ENCODE measurements at regions not wholly inside any gene's neighbourhood (a gene's known extent, or its start where the extent isn't known, plus 50 kb on each side); places are given as distances from the start of the nearest gene placed in this dataset.

- ATAC-seq, result no peak
- intact Hi-C loops (cut with DNase I), result no loop called here
- DNase-seq, result no peak
- Histone ChIP-seq H3K27ac (no peak overlapping the region), H3K4me1 (no peaks in the 10 kb centered on the region), H3K36me3 (no peaks in the 10 kb centered on the region), H3K4me3 (no peak overlapping the region), H3K9me3 (no peaks in the 10 kb centered on the region), H3K27me3 (no peaks in the 10 kb centered on the region)
- FAIRE-seq, result no peak
- TF ChIP-seq CTCF (IDR thresholded peaks at IDR 0.05), result no peak
Observed at GRCh38 chr13:63481334-63481733, 2065.7 kb upstream of the PCDH20 start.

- Histone ChIP-seq H3K27me3 (no peaks in the 10 kb centered on the region), H3K4me1 (no peaks in the 10 kb centered on the region), H3K36me3 (no peaks in the 10 kb centered on the region), H3K27ac (no peak overlapping the region), H3K9me3 (no peaks in the 10 kb centered on the region), H3K4me3 (no peak overlapping the region)
- intact Hi-C loops (cut with DNase I), result no loop called here
- no peak for ATAC-seq
- no peak for FAIRE-seq
- TF ChIP-seq CTCF (IDR thresholded peaks at IDR 0.05), result no peak
- DNase-seq, result no peak
- WGBS, 2 donors, result 31 to 38% methylated on average over 1 of the region's 1 CpG
Observed at GRCh38 chr13:63472711-63473110, 2057.1 kb upstream of the PCDH20 start.

- H3K27me3 ChIP-seq, result no peaks in the 10 kb centered on the region
- 52 to 55% methylated on average over 1 of the region's 1 CpG for WGBS, 2 donors
- no peak for TF ChIP-seq CTCF (IDR thresholded peaks at IDR 0.05)
- H3K4me3 ChIP-seq, result no peak overlapping the region
- H3K36me3 ChIP-seq, result no peaks in the 10 kb centered on the region
- DNase-seq, result peak in 1 of 6 donors; percentile 16
- H3K9me3 ChIP-seq, result no peaks in the 10 kb centered on the region
- intact Hi-C loops (cut with DNase I), result no loop called here
- H3K4me1 ChIP-seq, result no peaks in the 10 kb centered on the region
- no peak overlapping the region for H3K27ac ChIP-seq
- ATAC-seq, result no peak
- FAIRE-seq, result no peak
Observed at GRCh38 chr13:63463782-63464610, 2048.3 kb upstream of the PCDH20 start.

- WGBS, 2 donors, result 46 to 72% methylated on average over 2 of the region's 2 CpGs
Observed at GRCh38 chr13:63460462-63461090, 2044.9 kb upstream of the PCDH20 start.

More at GRCh38 chr13:63460462-63461090, 2044.9 kb upstream of the PCDH20 start:
- Histone ChIP-seq H3K27ac (no peak overlapping the region), H3K4me3 (no peak overlapping the region), H3K27me3 (no peaks in the 10 kb centered on the region), H3K4me1 (no peaks in the 10 kb centered on the region), H3K9me3 (no peaks in the 10 kb centered on the region), H3K36me3 (no peaks in the 10 kb centered on the region)
- TF ChIP-seq CTCF (IDR thresholded peaks at IDR 0.05), result no peak
- ATAC-seq (no peak), DNase-seq (no peak), FAIRE-seq (no peak)
- intact Hi-C loops (cut with DNase I), result no loop called here

All from pancreas (tissue), 10 donors.